CD4-positive, alpha-beta T cell treated with Interleukin-17A for 4 hours (primary cell): ENCODE measurements at regions not wholly inside any gene's neighbourhood (a gene's known extent, or its start where the extent isn't known, plus 50 kb on each side); places are given as distances from the start of the nearest gene placed in this dataset.

Experiments used
- DNase-seq: peaks from one replicate; pipeline ENCODE4 v3.0.0-alpha.2; 2020; ENCODE audit warnings: mixed read lengths

GRCh38 chr15:37261685-37262084, 161.3 kb upstream of the MEIS2 start:
- no peak for DNase-seq

DNA sequence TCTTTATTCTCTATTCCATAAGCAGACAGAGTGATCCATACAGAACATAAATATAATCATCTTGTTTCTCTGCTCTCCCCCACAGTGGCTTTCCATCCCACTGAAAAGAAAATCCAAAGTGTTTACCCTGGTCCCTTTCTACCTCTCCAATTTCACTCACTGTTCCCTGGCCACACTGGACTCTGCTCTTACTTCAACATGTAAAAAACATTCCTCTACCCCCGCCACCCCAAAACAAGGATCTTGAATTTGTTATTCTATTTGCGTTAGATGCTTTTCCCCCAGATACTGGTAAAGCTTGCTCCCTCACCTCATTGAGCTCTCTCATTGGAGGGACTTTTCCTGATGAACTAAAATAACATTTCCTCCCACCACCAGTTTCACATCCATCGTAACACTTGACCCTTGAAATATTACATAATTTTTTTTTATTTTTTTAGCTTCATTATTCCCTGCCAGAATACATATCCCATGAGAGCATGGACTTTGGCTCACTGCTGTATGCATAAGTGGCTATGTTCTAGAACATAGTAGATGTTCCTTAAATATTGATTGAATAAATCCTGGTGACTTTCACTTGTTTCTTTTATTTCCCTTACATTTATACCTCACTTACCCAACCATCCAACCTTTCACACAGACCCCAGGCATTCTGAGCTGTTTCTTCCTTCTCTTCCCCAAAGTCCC, 162.7 kb upstream of the MEIS2 start:
- DNase-seq, result no peak

- no peak for DNase-seq
Measured at GRCh38 chr15:37289109-37289765, 188.9 kb upstream of the MEIS2 start.

DNA sequence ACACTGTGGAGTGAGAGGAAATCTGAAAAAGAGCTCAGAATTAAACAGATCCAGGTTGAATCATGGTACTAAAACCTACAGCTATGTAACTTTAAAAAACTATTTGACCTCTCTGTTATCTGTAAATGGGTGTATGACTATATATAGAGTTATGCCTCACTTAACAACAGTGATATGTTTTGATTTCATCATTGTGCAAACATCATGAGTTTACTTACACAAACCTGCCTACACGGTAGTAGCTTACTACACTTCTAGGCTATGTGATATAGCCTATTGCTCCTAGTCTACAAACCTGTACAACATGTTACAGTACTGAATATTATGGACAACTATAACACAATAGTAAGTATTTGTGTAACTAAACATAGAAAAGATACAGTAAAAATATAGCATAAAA, 191.6 kb upstream of the MEIS2 start:
- no peak for DNase-seq

GRCh38 chr15:37298271-37298670, 197.9 kb upstream of the MEIS2 start:
- DNase-seq, result no peak

DNA sequence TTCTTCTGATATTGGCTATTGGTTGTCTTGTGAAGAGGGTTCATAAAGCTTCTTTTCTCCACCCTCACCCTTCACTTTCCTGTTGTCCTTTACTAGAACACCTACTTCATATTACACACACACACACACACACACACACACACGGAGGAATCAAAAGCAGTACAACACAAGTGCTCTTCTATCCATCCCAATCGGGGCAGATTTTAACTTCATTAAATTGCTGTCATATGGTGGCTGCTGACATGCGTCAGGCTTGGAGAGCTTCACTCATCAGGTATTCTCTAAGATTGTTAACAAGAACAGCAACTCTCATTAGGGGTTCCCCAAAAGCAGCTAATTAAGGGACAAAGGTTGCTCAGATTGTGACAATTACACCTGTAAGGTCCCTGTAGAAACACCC, 239.1 kb upstream of the MEIS2 start:
- no peak for DNase-seq

- no peak for DNase-seq
Measured at GRCh38 chr15:37339856-37340255, 239.5 kb upstream of the MEIS2 start.

- DNase-seq, result no peak
Measured at GRCh38 chr15:37340438-37340837, 240.1 kb upstream of the MEIS2 start.

GRCh38 chr15:37359101-37359892, 258.9 kb upstream of the MEIS2 start:
- no peak for DNase-seq

DNA sequence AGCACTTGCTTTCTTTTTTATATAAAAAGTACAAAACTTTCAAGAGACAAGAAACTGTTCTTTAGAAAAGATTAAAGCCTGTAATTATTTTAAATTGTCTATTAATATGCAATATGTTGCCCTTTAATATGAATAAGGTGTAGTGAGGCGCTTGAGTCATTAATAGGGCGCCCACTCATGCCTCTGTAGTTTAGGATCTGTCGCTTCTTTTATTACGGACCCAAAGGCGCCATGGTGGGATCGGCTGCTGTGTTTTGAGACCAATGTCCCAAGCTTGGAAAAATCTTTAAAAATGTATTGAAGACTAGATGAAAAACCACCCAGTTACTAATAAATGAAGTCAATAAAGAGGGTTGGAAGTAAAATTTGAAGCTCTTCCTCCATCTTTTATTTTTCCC, 259.5 kb upstream of the MEIS2 start:
- no peak for DNase-seq

- no peak for DNase-seq
Measured at GRCh38 chr15:37360724-37361123, 260.4 kb upstream of the MEIS2 start.

- no peak for DNase-seq
Measured at GRCh38 chr15:37361621-37362020, 261.3 kb upstream of the MEIS2 start.

DNA sequence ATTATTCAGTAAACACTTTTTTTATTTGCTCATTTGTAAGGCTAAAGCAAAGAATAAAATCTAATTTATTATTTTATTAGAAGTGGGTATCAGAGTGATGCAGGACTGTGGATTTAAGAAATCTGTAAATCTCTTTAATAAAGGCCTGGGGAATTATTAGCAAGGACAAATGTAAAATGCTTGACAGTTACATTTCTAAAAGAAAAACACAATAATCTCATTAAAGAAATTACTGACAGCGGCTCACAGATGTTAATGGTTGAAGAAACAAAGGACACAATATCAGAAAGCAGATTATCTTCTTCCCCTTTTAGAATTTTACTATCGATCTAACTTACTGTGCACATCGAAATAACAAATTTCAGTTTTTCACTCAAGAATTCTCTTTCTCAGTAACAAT, 262.1 kb upstream of the MEIS2 start:
- no peak for DNase-seq

- DNase-seq, result no peak
Measured at GRCh38 chr15:37368961-37369360, 268.6 kb upstream of the MEIS2 start.

DNA sequence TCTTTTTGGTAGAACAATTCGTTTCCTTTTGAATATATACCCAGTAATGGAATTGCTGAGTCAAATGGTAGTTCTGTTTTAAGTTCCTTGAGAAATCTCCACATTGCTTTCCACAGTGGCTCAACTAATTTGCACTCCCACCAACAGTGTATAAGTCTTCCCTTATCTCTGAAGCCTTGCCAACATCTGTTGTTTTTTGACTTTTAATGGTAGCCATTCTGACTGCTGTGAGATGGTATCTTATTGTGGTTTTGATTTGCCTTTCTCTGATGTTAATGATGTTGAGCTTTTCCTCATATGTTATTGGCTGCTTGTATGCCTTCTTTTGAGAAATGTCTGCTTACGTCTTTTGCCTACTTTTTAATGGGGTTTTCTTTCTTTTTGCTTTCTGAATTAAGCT, 270.6 kb upstream of the MEIS2 start:
- DNase-seq, result no peak

DNA sequence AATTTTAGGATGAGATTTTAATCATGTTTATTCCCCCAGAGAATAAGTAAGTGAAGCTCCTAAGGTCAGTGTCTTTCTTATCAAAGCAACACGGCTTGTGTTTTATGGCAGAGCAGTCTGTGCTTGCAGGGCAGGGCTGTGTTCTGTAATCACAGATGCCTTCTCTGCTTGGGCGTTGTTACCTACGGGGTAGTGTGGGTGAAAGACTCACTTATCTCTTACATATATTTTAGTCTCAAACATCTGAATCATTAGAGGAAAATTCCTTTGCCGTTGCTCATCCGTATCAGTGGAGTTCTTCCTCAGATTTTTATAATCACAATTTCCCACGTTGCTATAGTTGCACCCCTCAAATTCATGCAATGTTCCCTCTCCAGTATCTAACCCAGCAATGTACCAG, 271.7 kb upstream of the MEIS2 start:
- DNase-seq, result no peak

DNA sequence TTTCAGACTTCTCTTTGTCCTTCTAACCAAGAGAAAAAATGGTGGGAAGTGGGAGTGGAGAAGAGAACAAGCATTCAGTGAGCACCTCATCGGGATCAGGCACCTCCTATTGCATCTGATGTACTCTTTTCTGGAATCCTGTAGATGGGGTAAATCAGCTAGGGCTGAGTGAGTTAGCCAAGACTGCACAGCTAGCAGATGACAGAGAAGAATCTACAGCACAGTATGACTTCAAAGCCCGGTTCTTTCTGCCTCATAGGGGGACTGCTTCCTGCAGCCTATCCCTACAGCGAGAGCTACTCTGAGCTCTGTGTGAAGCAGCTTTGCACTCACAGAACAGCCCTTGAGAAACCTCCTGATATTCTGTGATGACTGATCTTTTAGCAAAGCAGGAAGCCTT, 275.2 kb upstream of the MEIS2 start:
- DNase-seq, result no peak

DNA sequence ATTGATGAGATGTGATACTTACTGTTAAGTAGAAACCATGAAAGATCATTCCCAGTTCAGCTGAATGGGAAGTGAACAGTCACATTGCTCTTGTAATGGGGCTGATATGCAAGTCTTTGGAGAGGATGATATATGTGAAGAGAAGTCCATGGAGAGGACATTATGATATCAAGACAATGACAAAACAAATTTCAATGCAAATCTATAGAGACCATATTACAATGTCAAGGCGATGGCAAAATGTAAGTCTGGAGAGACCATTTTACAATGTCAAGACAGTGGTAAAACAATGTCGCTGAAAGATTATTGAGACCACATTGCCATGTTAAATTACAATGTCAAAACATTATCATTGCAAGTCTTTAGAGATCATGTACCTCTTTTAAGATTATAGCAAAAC, 277.1 kb upstream of the MEIS2 start:
- no peak for DNase-seq

GRCh38 chr15:37394402-37395099, 294.2 kb upstream of the MEIS2 start:
- no peak for DNase-seq

- no peak for DNase-seq
Measured at GRCh38 chr15:37395100-37395468, 294.7 kb upstream of the MEIS2 start.

DNA sequence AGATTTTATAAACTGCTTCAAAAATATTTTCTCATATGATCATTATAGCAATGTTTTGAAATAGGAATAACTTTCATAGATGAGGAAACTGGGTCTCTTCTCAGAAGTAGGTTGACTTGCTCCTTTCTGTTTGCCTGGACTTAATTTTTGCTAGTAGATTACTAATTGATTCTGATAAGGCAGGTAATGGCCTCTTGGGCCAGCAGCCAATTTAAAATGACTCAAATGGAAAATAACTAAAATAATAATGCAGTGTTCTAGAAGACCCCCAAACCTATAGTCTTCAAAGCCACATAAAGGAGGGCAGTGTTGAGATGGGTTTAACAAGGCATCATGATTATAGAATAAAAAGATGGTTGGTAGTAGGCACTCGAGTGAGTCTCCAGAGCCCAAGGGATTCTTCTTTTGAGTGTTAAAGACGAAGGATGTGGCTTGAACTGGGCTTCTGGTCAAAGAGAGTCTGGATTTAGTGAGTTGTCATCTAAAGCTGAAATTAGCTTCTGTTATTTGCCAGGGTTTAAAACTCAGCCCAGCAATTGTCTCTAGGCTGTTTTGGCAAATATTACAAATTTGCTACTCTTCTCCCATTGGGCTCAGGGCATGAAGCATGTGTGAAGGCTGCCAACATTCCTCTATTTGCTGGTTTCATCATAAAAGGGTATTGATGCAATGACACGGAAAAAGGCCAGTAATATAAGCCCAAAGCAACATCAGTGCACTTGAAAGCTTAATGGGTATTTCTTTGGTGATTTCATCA, 297.1 kb upstream of the MEIS2 start:
- no peak for DNase-seq

- DNase-seq, result no peak
Measured at GRCh38 chr15:37416103-37416502, 315.8 kb upstream of the MEIS2 start.

DNA sequence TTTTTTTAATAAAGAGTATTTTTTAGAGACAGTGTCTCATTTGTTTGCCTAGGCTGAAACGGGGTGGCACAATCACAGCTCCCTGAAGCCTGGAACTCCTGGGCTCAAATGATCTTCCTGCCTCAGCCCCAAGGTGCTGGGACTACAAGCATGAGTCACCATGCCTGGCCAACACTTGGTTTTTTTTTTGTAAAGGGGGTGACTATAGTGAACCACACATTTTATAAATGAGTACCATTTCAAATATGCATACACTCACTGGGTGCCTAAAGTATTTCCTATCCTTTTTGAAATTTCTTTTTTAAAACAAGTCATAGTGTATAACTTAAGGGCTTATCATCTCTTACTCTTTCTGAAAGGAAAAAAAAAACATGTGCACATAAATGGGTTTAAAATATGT, 325.2 kb upstream of the MEIS2 start:
- no peak for DNase-seq
